Natural killer cell (primary cell): ENCODE measurements at regions not wholly inside any gene's neighbourhood (a gene's known extent, or its start where the extent isn't known, plus 50 kb on each side); places are given as distances from the start of the nearest gene placed in this dataset.
"Not testable (repeated sequence)": the region's sequence is repeated elsewhere in the genome, so short reads cannot be mapped to it uniquely, and the experiment has no call there.

ENCODE experiments used
- ATAC-seq, 3 donors: fragments of 150-1000 bp in 2 of 3; fragments of 200-7000 bp in 1 of 3; cut with Tn5 transposase; 1 replicate in 1 of 3; 2 replicates in 2 of 3; pipeline ENCODE4 v1.10.0; 2021; ENCODE audit warnings: mild to moderate bottlenecking in 2 of 3, moderate library complexity in 2 of 3
- DNase-seq, 2 donors: peaks; one replicate each; pipeline versions ENCODE4 v3.0.0 to v3.0.0-alpha.2; 2013 to 2021; ENCODE audit warnings: mixed read lengths in 1 of 2
- H3K27ac ChIP-seq: one replicate; pipeline ENCODE4 v1.5.1; 2013; ENCODE audit warnings: mild to moderate bottlenecking, low read length
- H3K27me3 ChIP-seq: one replicate; pipeline ENCODE4 v1.6.1; 2013; ENCODE audit warnings: low read length; ENCODE audit not compliant: control insufficient read depth, insufficient read depth
- H3K36me3 ChIP-seq: one replicate; pipeline ENCODE4 v1.6.1; 2013; ENCODE audit warnings: low read length; ENCODE audit not compliant: control insufficient read depth, insufficient read depth
- H3K4me1 ChIP-seq: one replicate; pipeline ENCODE4 v1.6.1; 2013; ENCODE audit warnings: low read length; ENCODE audit not compliant: control insufficient read depth, insufficient read depth
- H3K4me3 ChIP-seq: one replicate; pipeline ENCODE4 v1.5.1; 2013; ENCODE audit warnings: low read length
- H3K9me3 ChIP-seq: one replicate; pipeline ENCODE4 v1.6.1; 2013; ENCODE audit warnings: low read length; ENCODE audit not compliant: control insufficient read depth, insufficient read depth
- H3K27ac Mint-ChIP-seq, 2 donors: one replicate each; pipeline ENCODE4 v1.8.0; 2022; ENCODE audit warnings: mild to moderate bottlenecking in 2 of 2, mixed read lengths in 2 of 2, moderate library complexity in 1 of 2
- H3K27me3 Mint-ChIP-seq, 2 donors: one replicate each; pipeline ENCODE4 v1.8.0; 2022; ENCODE audit warnings: low read depth in 2 of 2, mixed read lengths in 2 of 2
- H3K36me3 Mint-ChIP-seq: one replicate; pipeline ENCODE4 v1.8.0; 2022; ENCODE audit warnings: mixed read lengths
- H3K4me1 Mint-ChIP-seq, 2 donors: one replicate each; pipeline ENCODE4 v1.8.0; 2022; ENCODE audit warnings: mixed read lengths in 2 of 2
- H3K4me3 Mint-ChIP-seq: one replicate; pipeline ENCODE4 v1.8.0; 2022; ENCODE audit warnings: mild to moderate bottlenecking, moderate library complexity, mixed read lengths
- H3K9me3 Mint-ChIP-seq, 2 donors: one replicate each; pipeline ENCODE4 v1.8.0; 2022; ENCODE audit warnings: mixed read lengths in 2 of 2
- CTCF ChIP-seq: fragments of 200-600 bp; IDR thresholded peaks from one replicate; pipeline ENCODE4 v1.8.0; 2022; ENCODE audit warnings: antibody characterized with exemption
- WGBS: methylation state at CpG from one replicate; pipeline ENCODE4 v1.1.7; 2013; ENCODE audit warnings: missing lambda C conversion rate; ENCODE audit not compliant: insufficient coverage; 5-methylcytosine and 5-hydroxymethylcytosine counted together
- intact Hi-C: fragments of 100-400 bp; cut with micrococcal nuclease; formaldehyde crosslinking; loops from one replicate; pipeline ENCODE4 v1.14.2; 2022

GRCh38 chr6:134584847-134585516, 267.1 kb upstream of the SGK1 start:
- intact Hi-C loops: no loop called here
- no peak for ATAC-seq
- H3K27ac ChIP-seq: no peak overlapping the region
- no peak for TF ChIP-seq CTCF
- H3K9me3 Mint-ChIP-seq: no peaks in the 10 kb centered on the region
- no peak overlapping the region for H3K27ac Mint-ChIP-seq
- H3K36me3 Mint-ChIP-seq: no peaks in the 10 kb centered on the region
- H3K4me3 Mint-ChIP-seq: no peak overlapping the region
- H3K27me3 Mint-ChIP-seq: peaks cover 3 to 7% of the 10 kb centered on the region in 2 donors
- no peak for DNase-seq
- no peaks in the 10 kb centered on the region for H3K4me1 ChIP-seq
- WGBS: 98% methylated on average over 2 of the region's 2 CpGs
- H3K36me3 ChIP-seq: no peaks in the 10 kb centered on the region
- H3K4me3 ChIP-seq: no peak overlapping the region
- H3K27me3 ChIP-seq: no peaks in the 10 kb centered on the region
- H3K4me1 Mint-ChIP-seq: no peaks in the 10 kb centered on the region
- H3K9me3 ChIP-seq: no peaks in the 10 kb centered on the region

DNA sequence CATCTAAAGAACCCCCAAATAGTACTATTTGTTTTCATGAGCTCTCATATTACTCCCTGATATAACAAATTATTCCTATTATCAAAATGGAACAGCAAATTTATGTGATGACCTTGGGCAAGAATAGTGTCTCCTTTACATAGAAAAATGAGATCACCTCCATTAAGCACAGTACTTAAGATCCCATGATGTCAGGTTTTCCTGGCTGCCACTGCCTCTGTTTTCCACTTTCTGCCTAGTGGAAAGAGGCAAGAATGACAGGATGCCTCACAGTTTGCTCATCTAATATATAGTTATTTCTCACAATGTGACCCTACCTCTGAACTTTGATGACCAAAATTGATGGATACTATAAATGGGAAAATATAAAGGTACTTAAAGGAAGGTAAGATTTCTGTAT, 260.1 kb upstream of the SGK1 start:
- no peak for DNase-seq
- no peak for TF ChIP-seq CTCF
- no peak overlapping the region for H3K4me3 Mint-ChIP-seq
- Histone ChIP-seq H3K4me1 (no peaks in the 10 kb centered on the region), H3K4me3 (no peak overlapping the region), H3K9me3 (no peaks in the 10 kb centered on the region), H3K27ac (no peak overlapping the region), H3K27me3 (no peaks in the 10 kb centered on the region), H3K36me3 (no peaks in the 10 kb centered on the region)
- H3K4me1 Mint-ChIP-seq: no peaks in the 10 kb centered on the region
- no peaks in the 10 kb centered on the region for H3K9me3 Mint-ChIP-seq
- ATAC-seq: no peak
- H3K36me3 Mint-ChIP-seq: no peaks in the 10 kb centered on the region
- peaks cover 9 to 33% of the 10 kb centered on the region in 2 donors for H3K27me3 Mint-ChIP-seq
- intact Hi-C loops: no loop called here
- H3K27ac Mint-ChIP-seq: no peak overlapping the region

DNA sequence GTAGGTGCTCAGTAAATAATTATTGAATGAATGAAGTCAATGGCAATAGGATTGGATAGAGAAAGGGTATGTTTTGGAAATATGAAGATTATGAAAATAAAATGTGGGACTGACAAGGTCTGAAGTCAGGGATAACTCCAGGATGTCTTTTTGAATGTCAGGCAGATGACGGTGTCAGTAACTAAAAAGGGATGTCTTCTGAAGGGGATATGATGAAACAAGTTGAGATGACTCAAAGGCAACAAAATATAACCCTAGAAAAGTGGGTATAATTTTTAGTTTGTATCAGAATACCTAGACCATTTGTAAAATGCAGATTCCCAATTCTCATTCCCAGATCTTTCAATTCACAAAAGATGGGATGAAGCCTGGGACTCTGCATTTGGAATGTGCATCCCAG, 257.3 kb upstream of the SGK1 start:
- Histone ChIP-seq H3K27me3 (no peaks in the 10 kb centered on the region), H3K27ac (no peak overlapping the region), H3K4me3 (no peak overlapping the region), H3K4me1 (no peaks in the 10 kb centered on the region), H3K9me3 (no peaks in the 10 kb centered on the region), H3K36me3 (no peaks in the 10 kb centered on the region)
- Mint-ChIP-seq H3K27me3 (peaks cover 9 to 48% of the 10 kb centered on the region in 2 donors), H3K4me1 (no peaks in the 10 kb centered on the region), H3K9me3 (no peaks in the 10 kb centered on the region), H3K27ac (no peak overlapping the region), H3K4me3 (no peak overlapping the region), H3K36me3 (no peaks in the 10 kb centered on the region)
- no peak for DNase-seq
- 50% methylated on average over 1 of the region's 1 CpG for WGBS
- no peak for TF ChIP-seq CTCF
- no peak for ATAC-seq
- intact Hi-C loops: no loop called here

DNA sequence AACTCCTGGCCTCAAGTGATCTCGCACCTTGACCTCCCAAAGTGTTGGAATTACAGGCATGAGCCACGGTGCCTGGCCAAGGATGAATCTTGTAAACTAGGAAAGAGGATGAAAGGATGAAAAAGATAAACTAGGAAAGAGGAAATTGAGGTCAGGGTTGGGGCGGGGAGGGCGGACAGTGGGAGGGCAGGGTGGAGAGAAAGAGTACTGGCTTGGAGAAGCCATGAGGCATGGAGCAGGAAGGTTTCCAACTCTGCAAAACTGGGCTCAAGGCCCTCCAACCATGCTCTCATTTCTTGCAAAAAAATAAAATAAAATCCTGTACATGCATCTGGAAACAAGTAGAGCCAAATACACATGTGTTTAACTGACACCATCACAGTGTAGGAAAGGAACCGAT, 256.6 kb upstream of the SGK1 start:
- intact Hi-C loops: no loop called here
- Mint-ChIP-seq H3K36me3 (no peaks in the 10 kb centered on the region), H3K9me3 (no peaks in the 10 kb centered on the region), H3K27me3 (peaks cover 9 to 48% of the 10 kb centered on the region in 2 donors), H3K4me1 (no peaks in the 10 kb centered on the region), H3K27ac (no peak overlapping the region), H3K4me3 (no peak overlapping the region)
- ATAC-seq (no peak), DNase-seq (no peak)
- no peak overlapping the region for H3K4me3 ChIP-seq
- H3K27me3 ChIP-seq: no peaks in the 10 kb centered on the region
- no peaks in the 10 kb centered on the region for H3K9me3 ChIP-seq
- no peak for TF ChIP-seq CTCF
- no peaks in the 10 kb centered on the region for H3K4me1 ChIP-seq
- 63% methylated on average over 5 of the region's 5 CpGs for WGBS
- H3K36me3 ChIP-seq: no peaks in the 10 kb centered on the region
- no peak overlapping the region for H3K27ac ChIP-seq

GRCh38 chr6:134569996-134570395, 252.1 kb upstream of the SGK1 start:
- H3K4me3 ChIP-seq, intact Hi-C loops, H3K27me3 ChIP-seq, H3K27ac Mint-ChIP-seq, H3K9me3 Mint-ChIP-seq, H3K36me3 Mint-ChIP-seq, DNase-seq, H3K4me3 Mint-ChIP-seq, H3K27ac ChIP-seq, ATAC-seq, H3K4me1 Mint-ChIP-seq, H3K9me3 ChIP-seq, H3K36me3 ChIP-seq, H3K4me1 ChIP-seq: not testable (repeated sequence)
- H3K27me3 Mint-ChIP-seq: peaks cover 14 to 34% of the 10 kb centered on the region in 2 donors
- 41% methylated on average over 3 of the region's 3 CpGs for WGBS
